ENCODE measurements at regions not wholly inside any gene's neighbourhood (a gene's known extent, or its start where the extent isn't known, plus 50 kb on each side); places are given as distances from the start of the nearest gene placed in this dataset.

DNA sequence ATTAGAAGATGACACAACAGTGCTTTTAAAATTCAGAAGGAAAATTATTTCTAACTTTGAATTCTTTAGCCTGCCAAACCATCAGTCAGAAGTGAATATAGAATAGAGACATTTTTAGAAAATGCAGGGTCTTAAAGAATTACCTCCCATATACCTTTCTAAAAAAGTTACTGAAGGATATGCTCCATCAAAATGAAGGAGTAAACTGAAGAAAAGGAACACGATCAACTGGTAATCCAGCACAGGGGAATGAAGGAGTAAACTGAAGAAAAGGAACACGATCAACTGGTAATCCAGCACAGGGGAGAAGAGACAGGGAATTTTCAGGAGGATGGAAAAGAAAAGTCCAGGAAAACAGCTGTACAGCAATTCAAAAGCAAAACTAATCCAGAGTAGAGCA lies 75.4 kb upstream of the LDLRAD3 start:
- H3K4me3 Mint-ChIP-seq = no peak overlapping the region
- peaks cover 2% of the 10 kb centered on the region for H3K36me3 Mint-ChIP-seq
- H3K9me3 Mint-ChIP-seq = peaks cover 28% of the 10 kb centered on the region
- H3K27me3 Mint-ChIP-seq (ENCODE audit: low read depth) = no peaks in the 10 kb centered on the region
- TF ChIP-seq, protein P1, sequence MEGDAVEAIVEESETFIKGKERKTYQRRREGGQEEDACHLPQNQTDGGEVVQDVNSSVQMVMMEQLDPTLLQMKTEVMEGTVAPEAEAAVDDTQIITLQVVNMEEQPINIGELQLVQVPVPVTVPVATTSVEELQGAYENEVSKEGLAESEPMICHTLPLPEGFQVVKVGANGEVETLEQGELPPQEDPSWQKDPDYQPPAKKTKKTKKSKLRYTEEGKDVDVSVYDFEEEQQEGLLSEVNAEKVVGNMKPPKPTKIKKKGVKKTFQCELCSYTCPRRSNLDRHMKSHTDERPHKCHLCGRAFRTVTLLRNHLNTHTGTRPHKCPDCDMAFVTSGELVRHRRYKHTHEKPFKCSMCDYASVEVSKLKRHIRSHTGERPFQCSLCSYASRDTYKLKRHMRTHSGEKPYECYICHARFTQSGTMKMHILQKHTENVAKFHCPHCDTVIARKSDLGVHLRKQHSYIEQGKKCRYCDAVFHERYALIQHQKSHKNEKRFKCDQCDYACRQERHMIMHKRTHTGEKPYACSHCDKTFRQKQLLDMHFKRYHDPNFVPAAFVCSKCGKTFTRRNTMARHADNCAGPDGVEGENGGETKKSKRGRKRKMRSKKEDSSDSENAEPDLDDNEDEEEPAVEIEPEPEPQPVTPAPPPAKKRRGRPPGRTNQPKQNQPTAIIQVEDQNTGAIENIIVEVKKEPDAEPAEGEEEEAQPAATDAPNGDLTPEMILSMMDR (IDR thresholded peaks at IDR 0.05; ENCODE audit: unreplicated experiment) = no peak
- DNase-seq (ENCODE audit: low spot score in 2 of 2, unreplicated experiment in 2 of 2) = no peak
- no peak overlapping the region for H3K27ac Mint-ChIP-seq
- no peaks in the 10 kb centered on the region for H3K4me1 Mint-ChIP-seq

DNA sequence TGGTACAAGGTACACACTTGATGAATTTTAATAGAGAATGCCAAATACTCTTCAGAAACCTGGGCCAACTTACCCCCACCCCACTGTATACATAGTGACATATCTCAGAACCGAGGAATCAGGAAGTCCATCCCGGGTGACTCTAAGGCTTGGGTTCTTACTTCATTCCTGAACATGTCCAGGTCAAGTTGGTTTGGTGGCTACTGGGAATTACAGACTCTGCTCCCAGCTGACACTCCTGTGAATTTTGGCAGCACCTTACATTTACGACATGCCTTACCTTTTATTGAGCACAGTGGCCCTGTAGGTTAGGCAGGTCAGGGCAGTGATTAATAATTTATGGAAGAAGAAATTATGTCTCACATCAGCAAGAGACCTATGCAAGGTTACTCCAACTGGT lies 70.1 kb upstream of the LDLRAD3 start:
- DNase-seq (ENCODE audit: low spot score in 2 of 2, unreplicated experiment in 2 of 2) = no peak
- Mint-ChIP-seq H3K4me3 (no peak overlapping the region), H3K4me1 (peaks cover 7% of the 10 kb centered on the region), H3K27me3 (ENCODE audit: low read depth) (peaks cover 2% of the 10 kb centered on the region), H3K27ac (no peak overlapping the region), H3K36me3 (no peaks in the 10 kb centered on the region), H3K9me3 (peaks cover 13% of the 10 kb centered on the region)
- TF ChIP-seq, protein P1 (IDR thresholded peaks at IDR 0.05; ENCODE audit: unreplicated experiment) = no peak

DNA sequence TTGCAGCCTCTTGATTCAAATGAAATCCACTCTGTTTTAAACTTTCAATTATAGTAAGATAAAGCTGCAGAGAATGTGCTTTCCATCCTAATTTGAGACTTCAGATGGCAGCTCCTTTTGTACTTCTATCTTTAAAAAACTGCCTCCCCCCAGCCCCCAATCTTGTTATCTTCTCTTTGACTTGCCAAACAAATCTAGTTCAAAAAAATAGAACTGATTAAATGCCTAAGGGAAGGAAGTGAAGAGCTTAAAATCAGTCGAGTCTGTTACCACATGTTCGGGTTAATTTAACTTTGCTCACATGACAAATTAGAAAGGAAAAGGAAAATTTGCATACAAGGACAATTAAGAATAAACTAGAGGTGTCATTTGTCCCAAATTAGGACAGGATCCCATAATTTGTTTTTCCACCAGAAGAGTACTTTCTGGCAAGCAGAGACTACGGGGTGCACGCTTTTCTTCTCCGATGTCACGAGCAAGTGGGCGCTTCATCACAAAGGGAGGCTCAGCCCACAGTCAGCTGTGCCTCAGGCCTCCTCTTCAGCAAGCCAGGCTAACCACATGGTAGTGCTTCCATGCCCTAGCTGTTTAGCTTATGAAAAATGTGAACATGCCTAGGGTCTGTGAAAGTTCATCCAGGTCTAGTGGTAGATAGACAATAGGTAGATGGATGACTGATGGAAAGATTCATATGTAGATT lies 69.0 kb upstream of the LDLRAD3 start:
- no peak overlapping the region for H3K27ac Mint-ChIP-seq
- H3K4me1 Mint-ChIP-seq = peaks cover 7% of the 10 kb centered on the region
- peaks cover under 1% of the 10 kb centered on the region for H3K9me3 Mint-ChIP-seq
- H3K27me3 Mint-ChIP-seq (ENCODE audit: low read depth) = peaks cover 2% of the 10 kb centered on the region
- TF ChIP-seq, protein P1 (IDR thresholded peaks at IDR 0.05; ENCODE audit: unreplicated experiment) = no peak
- no peak overlapping the region for H3K4me3 Mint-ChIP-seq
- DNase-seq (ENCODE audit: low spot score in 2 of 2, unreplicated experiment in 2 of 2) = no peak
- no peaks in the 10 kb centered on the region for H3K36me3 Mint-ChIP-seq

DNA sequence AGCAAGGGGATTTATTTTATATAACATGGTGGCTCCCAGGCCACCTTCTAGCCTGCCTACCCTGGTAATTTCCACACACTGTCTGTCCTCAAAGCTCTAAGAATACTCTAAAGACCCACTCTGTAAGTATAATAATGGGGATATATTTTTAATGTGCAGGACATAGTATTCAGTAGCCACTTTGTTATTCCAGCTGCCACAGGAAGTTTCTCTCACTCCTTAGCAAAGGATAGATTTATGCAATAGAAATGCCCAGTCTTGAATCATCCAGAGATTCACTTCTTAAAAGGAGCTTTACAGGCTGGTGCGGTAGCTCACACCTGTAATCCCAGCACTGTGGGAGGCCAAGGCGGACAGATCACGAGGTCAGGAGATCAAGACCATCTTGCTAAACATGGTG lies 68.4 kb upstream of the LDLRAD3 start:
- Mint-ChIP-seq H3K4me3 (no peak overlapping the region), H3K9me3 (no peaks in the 10 kb centered on the region), H3K4me1 (peaks cover 7% of the 10 kb centered on the region), H3K27ac (no peak overlapping the region), H3K27me3 (ENCODE audit: low read depth) (peaks cover 2% of the 10 kb centered on the region), H3K36me3 (no peaks in the 10 kb centered on the region)
- TF ChIP-seq, protein P1 (IDR thresholded peaks at IDR 0.05; ENCODE audit: unreplicated experiment) = no peak
- DNase-seq (ENCODE audit: low spot score in 2 of 2, unreplicated experiment in 2 of 2) = no peak

DNA sequence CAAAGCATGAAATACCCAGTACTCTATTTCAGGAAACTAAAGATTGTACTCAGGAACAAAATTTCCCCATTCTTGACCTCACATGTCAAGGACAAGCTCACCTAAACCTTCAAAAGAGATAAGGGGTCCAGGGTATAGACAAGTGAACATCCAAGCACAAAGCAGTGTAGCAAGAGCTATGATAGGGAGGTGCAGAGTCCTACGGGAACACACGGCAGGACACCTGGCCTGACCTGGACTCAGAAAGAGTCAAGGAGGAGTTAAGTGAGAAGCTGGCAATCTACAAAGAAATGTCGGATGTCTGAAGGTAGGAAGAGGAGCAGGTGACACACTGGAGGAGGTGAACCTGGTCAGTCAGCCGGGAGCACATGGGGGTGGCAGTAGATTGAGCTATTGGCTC lies 67.1 kb upstream of the LDLRAD3 start:
- TF ChIP-seq, protein P1 (IDR thresholded peaks at IDR 0.05; ENCODE audit: unreplicated experiment) = no peak
- Mint-ChIP-seq H3K9me3 (no peaks in the 10 kb centered on the region), H3K27ac (no peak overlapping the region), H3K4me1 (peaks cover 7% of the 10 kb centered on the region), H3K4me3 (no peak overlapping the region), H3K27me3 (ENCODE audit: low read depth) (peaks cover 2% of the 10 kb centered on the region), H3K36me3 (no peaks in the 10 kb centered on the region)
- DNase-seq (ENCODE audit: low spot score in 2 of 2, unreplicated experiment in 2 of 2) = no peak

Measured in mesothelial cell of epicardium (in vitro differentiated cells).